ENCODE measurements at regions not wholly inside any gene's neighbourhood (a gene's known extent, or its start where the extent isn't known, plus 50 kb on each side); places are given as distances from the start of the nearest gene placed in this dataset.
"Not testable (repeated sequence)": the region's sequence is repeated elsewhere in the genome, so short reads cannot be mapped to it uniquely, and the experiment has no call there.

DNA sequence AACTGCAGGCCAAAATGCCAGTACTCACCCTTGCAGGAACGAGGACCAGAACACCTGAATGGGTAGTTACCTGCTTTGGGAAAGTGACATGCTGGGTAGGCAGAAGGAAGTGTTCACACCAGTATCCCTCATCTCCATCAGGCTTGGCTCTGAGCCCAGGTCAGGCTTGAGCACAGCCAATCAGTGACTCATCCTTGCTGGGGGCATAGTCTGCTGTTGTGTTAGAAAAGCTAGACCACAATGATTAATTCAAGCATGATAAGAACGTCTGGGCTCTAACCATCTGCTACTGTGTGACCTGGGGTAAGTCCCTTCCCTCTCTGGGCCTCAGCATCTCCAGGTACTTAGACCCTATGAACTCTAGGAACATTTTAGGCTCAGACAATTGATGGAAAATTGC, 450.4 kb downstream of the MIAT start:
- in situ Hi-C loops (cut with HindIII; ENCODE audit: low sequenced_read_pairs), result no loop called here

DNA sequence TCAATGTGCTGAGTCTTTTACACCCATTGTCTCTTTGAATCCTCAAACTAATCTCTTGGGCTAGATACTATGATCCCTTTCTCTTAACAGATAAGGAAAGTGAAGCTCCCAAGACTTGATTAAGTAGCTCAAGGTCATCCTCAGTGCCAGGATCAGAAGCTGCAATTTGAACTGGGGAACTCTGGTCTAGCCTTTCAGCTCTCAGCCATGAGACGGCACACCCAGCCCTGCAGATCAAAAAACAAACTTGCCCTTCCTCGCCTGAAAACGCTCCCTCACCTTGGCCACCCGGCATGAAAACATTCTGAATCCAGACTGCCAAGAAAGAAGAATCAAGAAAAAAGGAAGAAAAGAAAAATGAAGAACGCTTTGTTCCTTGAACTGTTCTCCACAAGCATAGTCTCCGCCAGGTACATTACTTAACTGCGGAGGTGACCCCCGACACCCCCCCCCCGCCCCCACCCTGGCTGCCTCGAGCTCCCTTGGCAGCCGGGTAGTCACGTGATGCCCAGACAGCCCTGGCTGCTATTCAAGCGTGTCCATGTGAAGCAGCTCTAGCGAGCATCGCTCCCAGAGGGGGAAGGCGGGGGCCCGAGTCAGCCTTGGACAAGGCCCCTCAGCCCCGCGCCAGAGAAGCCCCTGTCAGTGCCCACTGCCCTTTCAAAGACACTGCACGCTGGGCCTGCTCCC, 451.2 kb downstream of the MIAT start:
- in situ Hi-C loops (cut with HindIII; ENCODE audit: low sequenced_read_pairs), result no loop called here

DNA sequence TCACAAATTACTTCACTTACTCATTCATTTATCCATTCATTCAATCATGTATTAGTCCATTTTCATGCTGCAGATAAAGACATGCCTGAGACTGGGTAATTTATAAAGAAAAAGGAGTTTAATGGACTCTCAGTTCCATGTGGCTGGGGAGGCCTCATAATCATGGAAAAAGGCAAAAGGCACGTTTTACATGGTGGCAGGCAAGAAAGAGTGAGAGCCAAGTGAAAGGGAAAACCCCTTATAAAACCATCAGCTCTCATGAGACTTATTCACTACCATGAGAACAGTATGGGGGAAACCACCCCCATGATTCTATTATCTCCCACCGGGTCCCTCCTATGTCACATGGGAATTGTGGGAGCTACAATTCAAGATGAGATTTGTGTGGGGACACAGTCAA, 452.0 kb downstream of the MIAT start:
- in situ Hi-C loops (cut with HindIII; ENCODE audit: low sequenced_read_pairs), result not testable (repeated sequence)

DNA sequence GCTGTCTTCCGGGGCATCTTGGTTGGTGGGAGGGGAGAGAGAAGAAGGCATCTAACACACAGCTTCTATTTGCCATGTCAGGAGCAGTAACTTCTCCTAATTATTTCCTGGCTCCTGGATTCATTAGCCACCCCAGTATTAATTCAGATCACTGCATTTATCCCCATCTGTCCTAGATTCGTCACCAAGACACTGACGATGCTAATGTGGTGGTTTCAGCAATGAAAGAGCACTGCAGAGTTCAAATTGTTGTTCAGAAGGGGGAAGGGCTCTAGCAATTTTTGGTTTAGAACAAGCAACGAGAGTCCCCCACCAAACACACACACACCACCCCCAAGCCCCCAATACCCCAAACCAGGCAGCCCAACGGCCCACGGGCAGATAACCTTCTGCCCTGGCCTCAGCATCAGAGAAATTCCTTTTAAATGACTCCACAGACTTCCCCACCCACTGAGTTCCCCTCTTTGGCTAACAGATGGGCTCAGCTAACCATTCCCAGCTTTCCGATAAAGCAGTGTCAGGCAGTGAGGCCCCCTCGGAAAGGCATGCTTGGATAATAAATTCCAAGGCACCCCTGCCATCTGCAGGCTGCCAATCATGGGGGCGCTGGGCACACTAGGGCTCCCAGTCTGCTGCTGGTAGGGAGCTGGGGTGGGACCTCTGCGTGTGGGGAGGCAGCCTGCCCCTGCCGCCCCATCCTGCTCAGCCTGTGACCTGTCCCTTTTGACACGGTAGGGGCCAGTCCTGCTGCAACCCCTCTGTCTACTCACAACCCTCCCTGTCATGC, 453.5 kb downstream of the MIAT start:
- in situ Hi-C loops (cut with HindIII; ENCODE audit: low sequenced_read_pairs), result no loop called here

DNA sequence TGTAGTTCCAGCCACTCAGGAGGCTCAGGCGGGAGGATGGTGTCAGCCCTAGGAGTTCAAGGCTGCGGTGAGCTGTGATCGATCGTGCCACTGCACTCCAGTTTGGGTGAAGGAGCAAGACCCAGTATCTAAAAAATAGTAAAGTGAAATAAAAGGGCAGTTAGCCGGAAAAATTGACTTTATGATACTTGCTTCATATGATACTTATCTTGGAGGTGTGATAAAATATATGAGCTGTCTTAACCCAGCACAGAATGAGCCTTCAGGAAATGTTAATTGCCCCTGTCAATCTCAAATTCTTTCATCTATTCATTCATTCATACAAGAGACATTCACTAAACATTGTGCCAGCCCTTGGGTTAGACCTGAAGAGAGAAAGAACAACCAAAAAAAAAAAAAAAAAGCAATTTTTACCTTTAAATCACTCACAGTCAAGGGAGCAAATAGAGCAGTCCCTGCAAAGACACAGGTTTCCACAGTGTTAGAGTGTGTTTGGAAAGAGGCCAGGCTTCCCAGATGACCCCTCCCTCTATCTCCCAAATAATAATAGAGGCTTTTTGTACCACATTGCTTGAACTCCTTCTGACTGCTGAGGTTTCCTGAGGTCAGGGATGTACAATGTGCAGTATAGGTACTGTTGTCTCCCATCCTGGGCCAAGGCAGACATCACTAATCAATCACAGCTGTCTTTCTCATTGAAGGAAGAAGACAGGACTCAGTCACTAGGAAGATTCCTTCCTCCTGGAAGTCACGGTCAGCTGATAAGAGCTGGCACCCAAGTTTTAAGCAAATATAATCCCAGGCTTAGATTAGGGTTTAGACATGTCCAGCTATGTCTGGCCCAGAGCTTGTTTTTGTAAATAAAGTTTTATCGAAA, 454.6 kb downstream of the MIAT start:
- in situ Hi-C loops (cut with HindIII; ENCODE audit: low sequenced_read_pairs), result no loop called here

DNA sequence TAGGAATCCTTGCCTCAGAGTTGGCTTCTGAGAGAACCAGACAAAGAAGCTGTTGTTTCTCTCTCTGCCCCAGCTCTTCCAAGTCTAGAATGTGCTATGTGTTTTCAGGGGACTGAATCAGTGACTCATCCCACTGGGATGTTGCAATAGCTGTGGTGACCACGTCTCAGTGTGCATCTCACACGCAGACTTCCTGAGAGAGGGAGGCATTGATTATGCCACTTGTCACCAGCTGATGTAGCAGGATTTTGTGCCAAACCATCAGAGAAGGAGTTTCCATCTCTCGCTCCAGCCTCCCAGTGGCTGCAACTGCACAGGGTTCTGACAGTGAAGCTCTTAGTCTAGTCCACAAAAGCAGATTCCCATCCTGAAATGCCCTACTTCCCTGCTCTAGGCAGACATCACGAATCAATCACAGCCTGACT, 455.8 kb downstream of the MIAT start:
- in situ Hi-C loops (cut with HindIII; ENCODE audit: low sequenced_read_pairs), result no loop called here

DNA sequence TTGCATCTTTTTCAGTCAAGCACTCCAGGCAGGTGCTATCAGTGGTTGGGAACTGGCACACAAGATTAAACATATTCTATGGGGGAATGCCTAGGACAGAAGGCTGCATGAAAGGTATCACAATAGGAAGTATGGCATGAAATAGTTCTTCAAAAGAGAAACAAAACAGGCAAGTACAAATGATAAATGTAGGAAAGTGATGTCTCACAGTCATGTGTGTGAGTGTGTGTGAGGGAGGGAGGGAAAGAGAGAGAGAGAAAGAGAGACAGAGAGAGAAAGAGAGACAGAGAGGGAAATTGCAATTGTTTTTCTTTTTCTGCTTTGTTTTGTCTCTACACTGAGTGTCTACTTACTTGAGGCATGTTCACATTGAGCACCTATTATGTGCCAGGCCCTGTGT, 456.3 kb downstream of the MIAT start:
- in situ Hi-C loops (cut with HindIII; ENCODE audit: low sequenced_read_pairs), result no loop called here

DNA sequence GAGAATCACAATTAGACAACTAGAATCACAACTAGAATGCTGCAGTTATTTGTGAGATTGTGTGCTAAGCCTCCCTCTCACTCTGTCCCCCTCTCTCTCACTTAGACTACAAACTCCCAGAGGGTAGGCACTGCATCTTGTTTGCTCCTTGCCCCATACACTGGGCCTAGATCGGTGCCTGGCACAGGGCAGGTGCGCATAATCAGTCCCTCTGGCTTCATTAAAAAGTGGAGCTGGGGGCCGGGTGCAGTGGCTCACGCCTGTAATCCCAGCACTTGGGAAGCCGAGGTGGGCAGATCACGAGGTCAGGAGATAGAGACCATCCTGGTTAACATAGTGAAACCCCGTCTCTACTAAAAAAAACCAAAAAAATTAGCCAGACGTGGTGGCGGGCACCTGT, 456.8 kb downstream of the MIAT start:
- in situ Hi-C loops (cut with HindIII; ENCODE audit: low sequenced_read_pairs), result no loop called here

DNA sequence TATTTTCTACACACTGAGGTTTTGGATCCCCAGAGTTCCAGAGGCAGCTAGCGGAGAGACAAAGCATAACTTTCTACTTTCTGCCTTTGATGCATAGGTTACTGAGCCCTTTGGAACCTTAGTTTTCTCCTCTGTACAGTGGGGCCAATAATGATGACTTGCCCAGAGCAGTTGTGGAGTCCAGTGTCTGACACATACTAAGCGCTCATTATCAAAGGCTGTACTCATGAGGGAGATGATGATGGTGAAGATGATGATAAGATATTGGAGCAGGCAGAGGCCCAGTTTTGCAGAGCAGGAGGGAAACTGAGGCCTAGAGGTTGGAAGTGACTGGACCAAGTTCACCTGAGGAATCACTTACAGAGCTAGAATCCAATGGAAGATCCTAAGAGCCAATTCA, 458.0 kb downstream of the MIAT start:
- in situ Hi-C loops (cut with HindIII; ENCODE audit: low sequenced_read_pairs), result no loop called here

DNA sequence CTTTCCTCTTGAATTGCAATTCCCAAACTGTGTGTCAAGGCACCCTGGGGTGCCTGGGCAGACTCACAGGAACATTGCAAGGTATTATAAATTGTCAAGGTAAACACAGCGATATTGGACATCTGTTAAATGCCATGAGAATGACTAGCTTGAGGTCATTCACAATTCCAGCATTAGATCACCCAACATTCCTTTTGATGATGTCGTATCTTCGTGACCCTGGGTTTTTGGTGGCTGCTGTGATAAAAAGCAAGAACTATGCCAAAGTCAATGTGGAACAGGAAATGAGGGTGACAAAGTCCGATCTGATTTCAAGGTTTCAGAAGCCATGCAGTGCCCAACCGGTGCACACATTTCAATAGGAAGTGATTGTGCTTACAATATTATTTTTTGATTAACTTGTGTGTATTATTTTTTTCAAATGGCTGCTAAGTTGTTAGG, 458.4 kb downstream of the MIAT start:
- in situ Hi-C loops (cut with HindIII; ENCODE audit: low sequenced_read_pairs), result no loop called here

DNA sequence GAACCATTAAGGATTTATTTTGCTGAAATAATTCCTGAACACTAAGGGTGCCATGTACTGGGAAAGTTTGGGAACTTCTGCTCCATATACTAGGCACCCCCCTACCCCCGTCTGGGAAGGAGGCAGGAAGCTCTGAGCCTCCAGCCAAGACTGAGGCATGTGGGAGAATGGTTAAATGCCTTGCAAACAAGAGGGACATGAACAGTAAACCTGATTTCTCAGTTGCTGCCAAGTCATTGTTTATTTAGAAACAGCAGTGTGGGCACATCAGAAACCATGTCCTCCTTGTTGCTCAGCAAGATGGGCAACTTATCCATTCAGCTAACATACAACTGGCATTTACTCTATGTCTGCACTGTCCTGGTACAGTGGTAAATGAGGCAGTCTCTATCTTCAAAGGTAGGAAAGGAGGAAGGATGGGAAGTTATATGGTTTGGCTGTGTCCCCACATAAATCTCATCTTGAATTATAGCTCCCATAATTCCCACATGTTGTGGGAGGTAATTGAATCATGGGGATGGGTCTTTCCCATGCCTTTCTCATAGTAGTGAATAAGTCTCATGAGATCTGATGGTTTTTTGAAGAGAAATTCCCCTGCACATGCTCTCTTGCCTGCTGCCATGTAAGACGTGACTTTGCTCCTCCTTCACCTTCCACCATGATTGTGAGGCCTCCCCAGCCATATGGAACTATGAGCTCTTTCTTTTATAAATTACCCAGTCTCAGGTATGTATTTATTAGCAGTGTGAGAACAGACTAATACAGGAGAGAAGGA, 459.1 kb downstream of the MIAT start:
- in situ Hi-C loops (cut with HindIII; ENCODE audit: low sequenced_read_pairs), result no loop called here

DNA sequence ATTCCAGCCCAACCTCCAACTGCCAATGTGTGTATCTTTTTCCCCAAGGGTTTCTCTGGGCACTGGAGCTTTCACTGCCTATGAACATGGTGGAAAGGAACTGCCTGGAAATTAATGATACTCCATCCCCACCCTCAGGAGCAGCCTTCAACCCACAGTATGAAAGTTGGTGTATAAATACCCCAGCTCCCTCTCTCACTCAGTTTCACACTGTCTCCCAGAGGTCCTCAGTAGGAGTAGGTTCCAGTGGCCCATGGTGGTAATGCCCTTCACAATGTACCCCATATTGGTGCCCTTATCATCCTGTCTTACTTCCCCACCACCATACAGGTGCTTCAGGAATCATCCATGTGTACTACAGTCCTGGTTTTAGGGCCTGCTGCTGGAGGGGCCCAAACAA, 462.6 kb downstream of the MIAT start:
- in situ Hi-C loops (cut with HindIII; ENCODE audit: low sequenced_read_pairs), result no loop called here

DNA sequence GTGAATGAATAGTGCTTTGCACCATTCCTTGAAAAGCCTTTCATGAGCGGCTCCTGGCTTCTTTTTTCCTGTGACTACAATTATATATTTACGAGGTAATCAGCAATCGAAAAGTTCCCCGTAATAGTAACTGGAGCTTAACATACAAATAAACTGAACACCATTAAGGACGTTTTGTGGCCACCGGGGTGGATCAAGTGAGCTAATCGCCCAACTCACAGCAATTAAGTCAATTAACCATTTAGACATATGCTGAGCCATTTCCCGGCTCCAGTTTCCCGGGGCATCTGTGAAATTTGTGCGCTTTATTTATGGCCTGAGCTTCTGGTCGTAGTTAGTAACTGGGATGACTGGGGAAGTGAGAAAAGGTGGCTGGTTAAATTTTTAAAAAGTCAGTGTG, 465.2 kb downstream of the MIAT start:
- in situ Hi-C loops (cut with HindIII; ENCODE audit: low sequenced_read_pairs), result no loop called here

DNA sequence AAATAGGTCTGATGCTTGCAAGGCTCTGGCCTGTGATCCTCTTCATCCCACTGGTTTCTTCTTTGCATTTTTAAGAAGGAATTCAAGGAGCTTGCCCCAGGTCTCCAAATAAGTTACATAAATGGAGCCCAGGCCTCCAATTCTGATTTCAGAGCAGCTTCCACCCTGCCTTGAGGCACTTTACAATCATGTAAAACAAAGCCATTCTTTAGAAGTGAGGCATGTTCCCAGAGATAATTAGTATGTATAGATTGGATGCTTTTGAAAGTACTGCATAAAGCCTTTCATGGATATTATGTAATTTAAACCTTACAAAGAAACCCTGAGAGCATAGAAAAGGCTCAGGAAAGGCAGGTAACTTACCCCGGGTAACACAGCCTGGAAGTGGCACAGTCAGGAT, 466.5 kb downstream of the MIAT start:
- in situ Hi-C loops (cut with HindIII; ENCODE audit: low sequenced_read_pairs), result no loop called here

DNA sequence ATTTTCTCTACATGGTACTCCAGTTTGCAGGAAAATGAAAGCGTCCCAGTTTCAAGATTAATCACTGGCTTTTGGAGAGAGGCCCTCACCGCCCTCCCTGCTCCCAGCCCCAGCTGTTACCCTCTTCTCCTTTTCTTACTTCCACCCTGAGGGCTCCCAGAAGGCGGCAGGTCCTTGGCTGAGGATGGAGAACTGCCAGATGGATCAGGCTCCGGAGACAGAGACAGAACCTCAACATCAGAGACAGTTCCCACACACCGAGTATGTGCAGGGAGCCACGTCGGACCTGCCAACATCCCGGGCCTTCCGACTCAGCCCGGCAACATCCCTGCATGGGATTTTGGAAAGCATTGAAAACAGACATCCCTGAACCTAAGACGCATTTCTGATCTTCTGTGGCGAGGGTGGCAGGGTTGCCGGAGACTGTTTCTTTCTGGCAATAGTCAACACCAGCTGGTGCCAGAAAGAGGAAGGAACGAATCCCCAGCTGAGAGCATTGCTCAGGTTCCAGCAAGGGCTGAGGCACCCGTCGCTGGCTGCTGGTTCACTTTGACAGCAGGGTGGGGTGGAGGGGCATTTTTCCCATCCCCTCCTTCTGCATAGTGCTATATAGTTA, 467.1 kb downstream of the MIAT start:
- in situ Hi-C loops (cut with HindIII; ENCODE audit: low sequenced_read_pairs), result no loop called here

DNA sequence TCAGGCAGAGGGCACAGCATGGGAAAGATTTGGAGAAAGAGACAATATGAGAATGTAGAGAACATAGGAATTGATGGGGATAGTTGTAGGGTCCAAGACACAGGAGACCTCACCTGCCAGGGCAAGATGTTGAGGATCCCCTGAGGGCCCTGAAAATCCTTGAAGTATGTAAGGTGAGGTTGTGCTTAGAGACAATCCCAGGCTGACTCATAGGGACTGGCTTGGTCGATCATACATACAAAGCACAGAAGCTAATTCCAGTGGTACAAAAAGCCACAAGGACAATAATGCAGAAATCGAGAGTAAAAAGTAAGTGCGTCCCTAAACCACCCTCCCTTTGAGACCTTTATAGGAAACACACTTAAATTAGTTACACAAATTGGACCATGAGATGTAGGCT, 468.2 kb downstream of the MIAT start:
- in situ Hi-C loops (cut with HindIII; ENCODE audit: low sequenced_read_pairs), result no loop called here

DNA sequence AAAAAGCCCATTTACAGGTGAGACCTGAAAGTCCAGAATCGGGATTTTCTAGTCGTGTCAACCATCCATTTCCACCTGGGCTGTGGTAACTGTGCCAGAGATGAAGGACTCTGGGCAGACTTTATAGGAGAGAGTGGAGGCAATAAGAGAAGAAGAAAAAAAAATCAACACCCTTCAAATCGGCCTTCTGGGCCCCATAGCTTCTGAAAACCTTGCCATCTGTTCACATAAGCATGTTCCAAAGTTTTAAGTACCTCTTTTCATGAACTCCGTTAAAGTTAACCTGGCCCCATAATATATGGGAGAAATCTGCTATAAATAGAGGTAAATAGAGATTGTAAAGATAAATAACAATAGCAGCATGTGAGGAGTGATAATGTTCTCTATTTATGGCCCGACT, 470.5 kb downstream of the MIAT start:
- in situ Hi-C loops (cut with HindIII; ENCODE audit: low sequenced_read_pairs), result no loop called here

DNA sequence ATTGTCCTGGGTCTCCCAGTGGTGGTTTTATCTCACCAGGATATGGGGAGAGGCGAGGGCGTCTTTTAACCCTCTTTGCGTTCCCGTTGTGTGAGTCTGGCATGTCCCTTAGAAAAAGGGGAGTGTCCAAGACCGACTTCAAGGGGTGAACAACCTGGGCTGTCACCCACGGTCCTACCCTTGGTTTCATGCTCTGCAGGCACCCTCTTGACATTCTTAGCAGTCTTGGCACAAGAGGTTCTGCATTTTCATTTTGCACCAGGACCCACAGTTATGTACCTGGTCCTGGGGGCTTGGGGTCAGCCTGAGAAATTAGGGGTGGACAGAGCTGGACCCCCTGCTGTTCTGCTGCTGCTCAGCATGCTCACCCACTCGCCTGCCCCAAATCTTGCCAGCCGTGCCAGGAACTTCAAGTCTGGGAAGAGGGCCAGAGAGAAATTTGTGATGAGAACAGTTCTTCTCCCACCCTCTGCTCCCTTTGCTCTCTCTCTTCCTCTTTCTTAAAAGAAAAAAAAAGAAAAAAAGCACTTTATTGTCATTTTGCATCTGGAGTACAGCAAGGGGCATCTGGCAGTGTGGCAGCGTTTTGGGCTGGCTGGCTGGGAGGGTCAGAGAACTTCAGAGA, 471.2 kb downstream of the MIAT start:
- in situ Hi-C loops (cut with HindIII; ENCODE audit: low sequenced_read_pairs), result no loop called here

DNA sequence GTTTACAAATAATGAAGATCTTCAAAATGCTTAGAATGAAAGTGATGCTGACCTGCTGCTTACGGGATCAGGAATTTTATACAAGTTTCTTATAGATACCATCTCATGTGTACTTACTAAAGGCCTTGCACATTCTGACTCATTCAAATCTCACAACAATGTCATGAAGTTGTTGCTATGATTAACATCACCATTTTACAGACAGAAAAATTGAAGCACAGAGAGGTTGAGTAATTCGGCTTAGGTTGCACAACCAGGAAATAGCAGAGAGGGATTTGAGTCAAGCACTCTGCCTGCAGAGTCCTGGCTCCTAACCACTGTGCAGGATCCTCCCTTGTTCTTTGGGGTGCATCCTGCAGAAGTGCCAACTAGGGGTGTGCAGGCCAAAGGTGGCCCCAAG, 471.9 kb downstream of the MIAT start:
- in situ Hi-C loops (cut with HindIII; ENCODE audit: low sequenced_read_pairs), result no loop called here

DNA sequence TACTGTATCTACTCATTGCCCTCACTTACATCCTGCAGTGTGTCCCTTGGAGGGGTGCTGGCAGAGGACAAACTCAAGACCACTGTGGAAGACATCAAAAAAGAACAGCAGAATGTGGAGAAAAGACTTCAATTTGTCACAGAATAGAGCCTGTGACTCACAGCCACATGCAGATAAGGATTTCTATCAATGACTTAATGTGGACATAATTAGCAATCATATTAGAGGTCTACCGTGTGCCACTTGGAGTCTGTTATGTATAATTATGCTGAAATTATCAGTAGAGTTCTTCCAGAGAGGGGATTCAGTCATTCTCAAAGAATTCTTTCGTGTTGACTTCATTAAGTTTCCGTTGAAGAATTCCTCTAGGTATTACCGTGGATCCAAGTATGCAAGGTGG, 473.5 kb downstream of the MIAT start:
- in situ Hi-C loops (cut with HindIII; ENCODE audit: low sequenced_read_pairs), result no loop called here
